Thymus (tissue), 11 donors: ENCODE measurements at regions not wholly inside any gene's neighbourhood (a gene's known extent, or its start where the extent isn't known, plus 50 kb on each side); places are given as distances from the start of the nearest gene placed in this dataset.

Experiments used
- DNase-seq, 9 donors: peaks; one replicate each; pipeline ENCODE4 v3.0.0-alpha.2; 2013; ENCODE audit warnings: low spot score in 9 of 9, low read depth in 6 of 9, missing footprints in 1 of 9
- H3K27ac ChIP-seq, 2 donors: one replicate each; pipeline ENCODE4 v1.5.1; 2013; ENCODE audit warnings: control low read depth in 1 of 2, low read depth in 1 of 2, low read length in 1 of 2, mild to moderate bottlenecking in 1 of 2, moderate library complexity in 1 of 2
- H3K27me3 ChIP-seq, 2 donors: one replicate each; pipeline ENCODE4 v1.5.1; 2013; ENCODE audit warnings: low read length in 1 of 2; ENCODE audit not compliant: control insufficient read depth in 2 of 2, insufficient read depth in 1 of 2
- H3K36me3 ChIP-seq, 2 donors: one replicate each; pipeline ENCODE4 v1.5.1; 2013; ENCODE audit warnings: low read length in 1 of 2, mild to moderate bottlenecking in 1 of 2, moderate library complexity in 1 of 2; ENCODE audit not compliant: control insufficient read depth in 2 of 2, insufficient read depth in 2 of 2
- H3K4me1 ChIP-seq, 2 donors: one replicate each; pipeline ENCODE4 v1.5.1; 2013; ENCODE audit warnings: low read length in 2 of 2; ENCODE audit not compliant: control insufficient read depth in 2 of 2, insufficient read depth in 2 of 2
- H3K4me3 ChIP-seq, 2 donors: one replicate each; pipeline ENCODE4 v1.5.1; 2013; ENCODE audit warnings: low read length in 2 of 2, control low read depth in 1 of 2, mild to moderate bottlenecking in 1 of 2
- H3K9me3 ChIP-seq, 2 donors: one replicate each; pipeline ENCODE4 v1.5.1; 2013; ENCODE audit warnings: low read length in 1 of 2, mild to moderate bottlenecking in 1 of 2; ENCODE audit not compliant: control insufficient read depth in 2 of 2, insufficient read depth in 1 of 2
- WGBS: extraction: QIAGEN DNeasy Blood & Tissue Kit; methylation state at CpG from one replicate; pipeline ENCODE4 v1.1.7; 2013; 5-methylcytosine and 5-hydroxymethylcytosine counted together
- donor health status: healthy.

GRCh38 chr2:65511306-65511705 lies 78.9 kb upstream of the SPRED2 start:
- Histone ChIP-seq H3K9me3 (no peaks in the 10 kb centered on the region), H3K27me3 (no peaks in the 10 kb centered on the region), H3K27ac (no peak overlapping the region), H3K4me3 (no peak overlapping the region), H3K4me1 (no peaks in the 10 kb centered on the region), H3K36me3 (no peaks in the 10 kb centered on the region)
- 96% methylated on average over 2 of the region's 2 CpGs for WGBS
- DNase-seq, result no peak

- H3K36me3 ChIP-seq, result no peaks in the 10 kb centered on the region
- H3K27ac ChIP-seq, result no peak overlapping the region
- H3K4me3 ChIP-seq, result no peak overlapping the region
- H3K9me3 ChIP-seq, result no peaks in the 10 kb centered on the region
- no peaks in the 10 kb centered on the region for H3K4me1 ChIP-seq
- no peak for DNase-seq
- H3K27me3 ChIP-seq, result no peaks in the 10 kb centered on the region
- 100% methylated on average over 1 of the region's 1 CpG for WGBS
These were observed 75.8 kb upstream of the SPRED2 start for GRCh38 chr2:65508225-65508624.

- Histone ChIP-seq H3K36me3 (no peaks in the 10 kb centered on the region), H3K27me3 (no peaks in the 10 kb centered on the region), H3K4me3 (no peak overlapping the region), H3K9me3 (no peaks in the 10 kb centered on the region), H3K4me1 (no peaks in the 10 kb centered on the region), H3K27ac (no peak overlapping the region)
- 96% methylated on average over 10 of the region's 10 CpGs for WGBS
- DNase-seq, result no peak
These were observed 75.0 kb upstream of the SPRED2 start for GRCh38 chr2:65507102-65508069.

GRCh38 chr2:65504814-65505697 lies 72.7 kb upstream of the SPRED2 start:
- Histone ChIP-seq H3K27ac (no peak overlapping the region), H3K9me3 (no peaks in the 10 kb centered on the region), H3K27me3 (no peaks in the 10 kb centered on the region), H3K4me3 (no peak overlapping the region), H3K4me1 (no peaks in the 10 kb centered on the region), H3K36me3 (no peaks in the 10 kb centered on the region)
- no peak for DNase-seq
- WGBS, result 86% methylated on average over 14 of the region's 14 CpGs

- no peak overlapping the region for H3K4me3 ChIP-seq
- no peaks in the 10 kb centered on the region for H3K4me1 ChIP-seq
- WGBS, result 97% methylated on average over 6 of the region's 6 CpGs
- H3K9me3 ChIP-seq, result no peaks in the 10 kb centered on the region
- no peak overlapping the region for H3K27ac ChIP-seq
- no peak for DNase-seq
- H3K36me3 ChIP-seq, result no peaks in the 10 kb centered on the region
- no peaks in the 10 kb centered on the region for H3K27me3 ChIP-seq
These were observed 71.8 kb upstream of the SPRED2 start for GRCh38 chr2:65504201-65504600.

- Histone ChIP-seq H3K27me3 (no peaks in the 10 kb centered on the region), H3K4me1 (no peaks in the 10 kb centered on the region), H3K27ac (no peak overlapping the region), H3K4me3 (no peak overlapping the region), H3K9me3 (no peaks in the 10 kb centered on the region), H3K36me3 (no peaks in the 10 kb centered on the region)
- DNase-seq, result no peak
- 94% methylated on average over 5 of the region's 5 CpGs for WGBS
These were observed 71.3 kb upstream of the SPRED2 start for GRCh38 chr2:65503746-65504145.

GRCh38 chr2:65501836-65502235 lies 69.4 kb upstream of the SPRED2 start:
- no peak overlapping the region for H3K27ac ChIP-seq
- no peaks in the 10 kb centered on the region for H3K9me3 ChIP-seq
- 44% methylated on average over 6 of the region's 6 CpGs for WGBS
- no peaks in the 10 kb centered on the region for H3K27me3 ChIP-seq
- H3K36me3 ChIP-seq, result no peaks in the 10 kb centered on the region
- H3K4me3 ChIP-seq, result no peak overlapping the region
- no peak for DNase-seq
- no peaks in the 10 kb centered on the region for H3K4me1 ChIP-seq

- 96% methylated on average over 10 of the region's 10 CpGs for WGBS
- Histone ChIP-seq H3K4me1 (no peaks in the 10 kb centered on the region), H3K36me3 (no peaks in the 10 kb centered on the region), H3K27ac (no peak overlapping the region), H3K9me3 (no peaks in the 10 kb centered on the region), H3K27me3 (no peaks in the 10 kb centered on the region), H3K4me3 (no peak overlapping the region)
- DNase-seq, result no peak
These were observed 68.7 kb upstream of the SPRED2 start for GRCh38 chr2:65501074-65501473.
